ENCODE measurements at regions not wholly inside any gene's neighbourhood (a gene's known extent, or its start where the extent isn't known, plus 50 kb on each side); places are given as distances from the start of the nearest gene placed in this dataset.

- H2AFZ ChIP-seq (ENCODE audit: low read length): no peak overlapping the region
- DNase-seq (ENCODE audit: low read depth in 1 of 2, low spot score in 2 of 2) (no peak), FAIRE-seq (no peak)
- no peaks in the 10 kb centered on the region for H3K9me3 ChIP-seq (ENCODE audit: insufficient read depth in 2 of 2, low read depth in 1 of 2, low read length in 1 of 2)
- no peak for TF ChIP-seq SP4 (IDR thresholded peaks at IDR 0.05; ENCODE audit: low read length)
- no peak overlapping the region for H2AK5ac ChIP-seq (ENCODE audit: low read depth, low read length)
- H3K4me1 ChIP-seq (replicated peaks in 1 of 4; ENCODE audit: control insufficient read depth in 3 of 4, insufficient read depth in 4 of 4, low read length in 3 of 4): no peaks in the 10 kb centered on the region
- H3K56ac ChIP-seq (replicated peaks; ENCODE audit: insufficient read length, low read depth, low read length): no peak overlapping the region
- H3K18ac ChIP-seq (ENCODE audit: extremely low read depth, low read length): no peak overlapping the region
- no peak overlapping the region for H4K8ac ChIP-seq (ENCODE audit: extremely low read depth, insufficient read depth, low read length)
- H3K27ac ChIP-seq (ENCODE audit: low read depth, low read length): no peak overlapping the region
- H2BK120ac ChIP-seq (replicated peaks; ENCODE audit: low read depth, low read length): no peak overlapping the region
- H2BK15ac ChIP-seq (ENCODE audit: low read length): no peak overlapping the region
- no peaks in the 10 kb centered on the region for H3K36me3 ChIP-seq (ENCODE audit: control insufficient read depth in 2 of 4, insufficient read depth in 4 of 4, low read length in 3 of 4)
- no peaks in the 10 kb centered on the region for H4K20me1 ChIP-seq (replicated peaks in 1 of 2; ENCODE audit: control insufficient read depth in 1 of 2, insufficient read depth in 2 of 2, low read length in 2 of 2)
- H3K79me2 ChIP-seq (ENCODE audit: control insufficient read depth in 1 of 2, insufficient read depth in 2 of 2, low read length in 2 of 2): no peaks in the 10 kb centered on the region
- H3K4me3 ChIP-seq (ENCODE audit: extremely low read depth in 1 of 4, insufficient read depth in 2 of 4, low read depth in 3 of 4, low read length in 4 of 4): no peak overlapping the region
- 94% methylated on average over 1 of the region's 1 CpG; no CpG with 5 or more reads in 1 of the 2 experiments for WGBS, 2 experiments (ENCODE audit: extremely low coverage in 1 of 2, insufficient coverage in 1 of 2, insufficient read length in 1 of 2, insufficient replicate concordance in 2 of 2, low coverage in 1 of 2, low lambda C conversion rate in 2 of 2, missing lambda C conversion rate in 1 of 2)
- no peaks in the 10 kb centered on the region for H3K23me2 ChIP-seq (ENCODE audit: low read depth, low read length)
- H2BK5ac ChIP-seq (ENCODE audit: low read depth, low read length): no peak overlapping the region
- H3K4me2 ChIP-seq (ENCODE audit: insufficient read depth in 1 of 2, low read depth in 2 of 2, low read length in 2 of 2): no peak overlapping the region
- H4K5ac ChIP-seq (ENCODE audit: insufficient read length, low read depth, low read length): no peak overlapping the region
- H4K91ac ChIP-seq (replicated peaks; ENCODE audit: insufficient read length, low read length): no peak overlapping the region
- no peak overlapping the region for H3K4ac ChIP-seq (replicated peaks; ENCODE audit: insufficient read length, low read depth, low read length)
- H2BK12ac ChIP-seq (ENCODE audit: low read depth, low read length): no peak overlapping the region
- no peaks in the 10 kb centered on the region for H3K27me3 ChIP-seq (replicated peaks in 1 of 4; ENCODE audit: control insufficient read depth in 3 of 4, extremely low read depth in 1 of 4, insufficient read depth in 3 of 4, low read length in 3 of 4)
- H2BK20ac ChIP-seq (ENCODE audit: low read length): no peak overlapping the region
- ChIA-PET POLR2A (ENCODE audit: partially characterized antibody) (no interaction called here), CTCF (ENCODE audit: partially characterized antibody) (no interaction called here)
- no peak overlapping the region for H3K9ac ChIP-seq (replicated peaks in 1 of 4; ENCODE audit: extremely low read depth in 1 of 4, low read depth in 3 of 4, low read length in 3 of 4)
- no peak overlapping the region for H3K14ac ChIP-seq (ENCODE audit: insufficient read length)
- H3K79me1 ChIP-seq (ENCODE audit: low read depth, low read length): no peaks in the 10 kb centered on the region
- no peak overlapping the region for H3K23ac ChIP-seq (ENCODE audit: insufficient read length)
Measured at GRCh38 chr3:76871655-76872054, 168.2 kb upstream of the ROBO2 start.

Measured in H1 (cell line).